HG02763 (cell line): ENCODE measurements at regions not wholly inside any gene's neighbourhood (a gene's known extent, or its start where the extent isn't known, plus 50 kb on each side); places are given as distances from the start of the nearest gene placed in this dataset.

Experiments used
- ATAC-seq: cut with Tn5 transposase; IDR thresholded peaks from one replicate; pipeline ENCODE4 v1.9.1; 2021; ENCODE audit warnings: mild to moderate bottlenecking, moderate library complexity; ENCODE audit not compliant: unreplicated experiment

DNA sequence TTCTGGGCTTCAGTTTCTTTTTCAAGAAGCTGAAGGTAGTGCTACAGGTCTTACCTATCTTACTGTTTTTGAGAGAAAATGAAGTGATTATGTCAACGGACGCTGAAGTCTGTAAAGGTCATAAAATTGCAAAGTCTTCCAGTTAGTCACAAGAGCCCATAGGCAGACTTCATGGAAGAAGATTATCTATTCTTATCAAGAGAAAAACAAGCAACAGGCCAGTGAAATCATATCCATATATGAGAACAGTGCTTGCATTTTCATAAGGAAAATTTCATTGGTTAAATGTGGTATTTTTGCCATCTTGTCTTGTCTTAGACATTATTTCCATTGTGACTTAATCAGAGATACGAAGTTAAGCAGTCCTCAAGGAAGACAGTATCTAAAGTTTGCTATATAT lies 412.7 kb upstream of the SEL1L start:
- no peak for ATAC-seq

DNA sequence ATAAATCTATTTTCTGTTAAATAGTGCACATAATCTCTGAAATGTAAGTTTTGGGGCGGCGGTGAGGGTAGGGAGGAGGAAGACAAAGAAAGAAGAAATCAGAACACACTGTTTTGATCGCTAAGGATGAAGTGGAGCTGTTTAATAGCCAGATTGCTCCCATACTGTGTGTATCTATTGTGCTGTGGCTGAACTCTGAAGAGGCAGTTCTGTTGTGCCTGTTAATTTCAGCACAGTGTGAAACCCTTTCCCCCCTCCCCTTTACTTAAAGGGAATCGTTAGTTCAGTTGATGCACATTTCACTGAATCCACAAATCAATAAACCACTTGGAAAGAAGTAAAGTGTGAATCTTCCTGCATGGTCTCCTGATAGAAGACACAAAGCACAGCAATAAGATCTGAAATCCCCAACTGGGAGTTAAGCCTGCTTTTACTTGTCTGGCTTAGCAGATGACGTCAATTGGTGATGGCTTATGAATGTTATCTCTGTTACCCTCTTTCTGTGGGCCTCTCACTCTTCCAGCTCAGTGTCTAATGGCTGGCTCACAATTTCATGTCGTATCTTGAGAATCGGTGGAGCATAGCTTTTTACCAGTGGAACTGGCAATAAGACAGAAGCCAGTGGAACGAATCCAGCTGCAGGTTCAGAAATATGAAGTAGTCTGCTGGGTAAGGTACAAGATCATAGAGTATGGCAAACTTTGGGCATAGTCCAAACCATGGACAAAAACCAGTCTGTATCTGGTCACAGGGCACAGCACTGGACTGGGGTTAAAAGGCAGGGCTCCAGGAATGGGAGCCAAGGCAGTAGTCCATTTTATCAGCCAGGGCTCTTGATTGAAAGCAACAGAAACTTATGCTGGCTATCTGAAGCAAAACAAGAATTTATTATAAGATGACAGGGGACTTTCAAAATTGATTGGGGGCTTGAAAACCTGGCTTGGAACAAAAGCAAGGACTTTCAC lies 413.5 kb upstream of the SEL1L start:
- ATAC-seq, result no peak

DNA sequence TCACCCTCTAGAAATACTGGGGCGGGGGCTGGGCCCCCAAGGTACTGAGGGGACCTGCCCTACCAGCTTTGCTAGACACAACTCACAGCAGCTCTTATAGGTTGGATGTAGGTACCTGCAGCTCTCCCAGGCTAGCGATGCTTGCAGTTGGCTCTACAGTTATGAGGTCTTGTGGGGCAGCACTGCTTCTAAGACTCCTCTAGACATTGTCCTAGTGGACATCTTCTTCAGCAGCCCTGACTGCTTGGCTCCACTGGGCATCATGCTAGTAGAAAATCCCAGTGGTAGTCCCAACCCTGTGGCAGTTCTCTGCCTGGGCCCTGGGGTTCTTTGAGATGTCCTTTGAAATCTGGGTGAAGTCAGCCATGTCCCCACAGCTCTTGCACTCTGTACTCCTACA lies 419.3 kb upstream of the SEL1L start:
- ATAC-seq, result no peak

DNA sequence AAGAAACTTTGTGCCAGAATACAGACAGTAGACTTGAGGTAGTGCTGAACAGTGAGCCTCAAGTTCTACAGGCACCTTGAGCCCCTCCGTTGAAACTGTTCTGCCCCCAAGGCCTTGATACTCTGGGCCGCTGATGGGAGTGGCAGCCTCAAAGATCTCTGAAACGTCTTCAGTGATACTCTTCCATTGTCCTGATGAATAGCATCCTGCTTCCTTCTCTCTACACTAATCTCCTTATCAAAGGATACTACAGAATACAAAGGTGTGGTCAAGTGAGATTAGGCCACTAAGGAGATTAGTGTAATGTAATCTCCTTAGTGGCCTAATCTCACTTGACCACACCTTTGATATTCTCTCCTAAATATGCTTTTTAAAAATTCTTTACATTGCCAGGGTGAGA lies 419.8 kb upstream of the SEL1L start:
- no peak for ATAC-seq

DNA sequence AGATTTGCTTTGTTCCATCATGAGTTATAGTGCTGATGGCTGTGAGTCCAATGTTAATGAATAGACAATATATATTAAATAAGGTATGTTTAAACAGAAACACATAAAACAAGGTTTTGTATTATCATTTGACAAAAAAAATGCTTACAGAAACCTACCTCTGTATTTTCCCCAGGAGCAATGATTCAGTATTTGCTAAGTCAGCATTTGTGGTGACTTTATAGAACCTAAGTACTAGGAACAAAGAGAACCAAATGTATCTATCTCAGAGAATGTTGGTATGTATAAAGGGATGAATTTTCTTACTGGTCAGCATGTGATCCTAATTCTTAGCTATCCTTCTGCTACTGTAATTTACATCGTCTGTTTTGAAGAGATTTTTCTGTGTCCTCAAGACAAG lies 421.5 kb upstream of the SEL1L start:
- no peak for ATAC-seq

DNA sequence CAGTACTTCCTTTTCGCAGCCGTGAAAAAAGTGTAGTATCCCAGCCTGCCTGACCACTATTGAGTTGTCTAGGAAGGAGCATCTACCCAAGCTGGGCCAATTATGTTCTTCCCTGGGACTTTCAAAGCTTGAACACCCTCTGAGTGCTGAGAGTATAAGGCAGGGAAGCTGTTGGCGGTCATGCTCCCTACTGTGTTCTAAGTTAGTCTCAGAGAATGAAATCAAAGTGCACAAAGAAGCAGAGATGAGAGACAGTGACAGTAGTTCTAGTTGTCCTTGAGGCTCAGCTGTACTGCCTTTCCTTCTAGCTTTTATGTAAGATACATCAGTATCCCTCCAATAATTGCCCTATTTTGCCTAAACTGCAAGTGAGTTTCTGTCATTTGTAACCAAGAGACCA lies 427.1 kb upstream of the SEL1L start:
- ATAC-seq, result no peak

DNA sequence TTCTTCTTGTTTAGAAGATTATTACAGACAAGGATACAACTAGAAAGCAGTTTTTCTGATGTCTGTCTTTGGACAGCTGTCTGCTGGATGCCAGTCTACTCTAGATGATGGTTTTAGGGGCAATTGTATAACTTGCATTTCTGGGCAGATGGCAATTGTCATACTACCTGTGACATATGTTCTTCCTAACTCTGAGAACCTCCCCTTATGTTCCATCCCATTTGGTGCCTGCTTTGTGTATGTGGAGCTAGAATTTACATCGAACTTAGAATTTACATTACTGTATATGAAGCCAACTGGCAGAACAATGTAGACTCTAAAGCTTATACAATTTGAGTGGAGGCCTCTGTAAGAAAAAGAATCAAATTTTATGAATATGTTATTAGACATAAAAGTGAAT lies 430.2 kb upstream of the SEL1L start:
- ATAC-seq, result no peak

DNA sequence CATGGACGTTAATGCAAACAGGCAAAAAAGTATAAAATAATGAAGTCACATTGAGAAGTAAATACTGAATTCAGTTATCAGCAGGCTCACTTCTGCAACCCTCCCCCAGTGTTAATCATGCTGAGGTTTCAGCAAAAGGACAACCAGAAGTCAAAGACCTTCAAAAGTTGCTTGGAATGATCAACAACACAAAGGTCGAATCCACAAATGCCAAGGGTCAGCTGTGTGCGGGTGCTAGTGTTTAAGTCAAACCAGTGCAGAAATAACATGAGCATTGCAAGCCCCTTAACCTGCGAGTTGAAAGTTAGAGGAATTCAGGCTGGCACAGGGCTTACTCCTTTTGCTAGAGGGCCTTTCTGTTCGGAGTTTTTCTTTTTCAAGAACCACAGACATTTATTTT lies 436.7 kb upstream of the SEL1L start:
- ATAC-seq, result no peak

DNA sequence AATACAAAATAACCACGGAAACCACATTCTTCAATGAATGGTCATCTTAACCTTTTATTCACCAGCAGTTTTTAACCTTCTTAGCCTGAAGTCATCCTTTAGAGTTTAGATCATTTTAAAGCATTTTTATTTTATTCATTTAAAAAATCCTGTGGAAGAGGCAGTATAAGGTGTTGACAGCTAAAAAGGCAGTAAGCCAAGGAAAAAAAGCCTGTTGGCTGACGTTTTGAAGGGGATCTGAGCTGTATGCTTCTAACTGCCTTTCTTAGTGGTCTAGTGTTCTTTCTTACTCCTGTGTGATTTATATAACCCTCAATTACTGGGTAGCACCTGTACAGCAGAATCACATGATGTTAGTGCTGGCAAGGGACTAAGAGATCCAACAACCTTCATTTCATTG lies 438.3 kb upstream of the SEL1L start:
- no peak for ATAC-seq

DNA sequence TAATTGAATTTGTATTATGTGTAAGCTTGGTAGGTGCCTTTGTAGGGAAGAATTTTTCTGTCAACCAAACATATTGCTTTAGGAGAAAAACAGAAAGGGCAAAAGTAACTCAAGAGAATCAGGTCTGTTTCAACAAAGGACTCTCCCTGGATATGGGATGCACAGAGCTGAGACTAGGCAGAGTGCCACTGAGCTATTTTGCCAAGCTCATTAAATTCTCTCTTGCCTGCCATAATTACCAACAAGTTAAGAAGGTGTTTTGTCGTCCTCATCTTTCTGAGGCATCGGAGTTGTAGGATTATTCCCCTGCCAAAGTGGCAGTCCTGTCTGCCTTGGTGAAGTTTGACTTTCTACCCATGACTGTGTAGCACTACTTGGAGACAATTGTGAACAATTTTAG lies 438.9 kb upstream of the SEL1L start:
- ATAC-seq, result no peak

DNA sequence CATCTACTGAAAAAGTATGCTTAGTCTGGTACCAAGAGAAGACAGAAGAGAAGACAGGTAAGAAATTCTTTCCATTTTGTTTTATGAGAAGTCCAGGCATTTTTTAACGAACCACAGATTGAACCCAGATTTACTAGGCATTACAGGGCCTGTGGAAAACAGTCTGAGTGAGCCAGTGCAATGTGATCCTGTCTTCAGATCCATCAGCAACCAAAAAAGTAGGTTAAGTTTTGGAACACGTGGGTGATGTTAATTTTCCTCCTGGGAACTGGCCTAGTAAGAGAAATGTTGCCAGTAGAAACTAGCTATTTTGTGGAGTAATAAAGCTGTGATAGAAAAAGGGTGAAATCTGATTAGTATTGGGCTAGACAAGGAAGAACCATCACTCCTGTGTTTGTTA lies 440.9 kb upstream of the SEL1L start:
- ATAC-seq, result no peak

DNA sequence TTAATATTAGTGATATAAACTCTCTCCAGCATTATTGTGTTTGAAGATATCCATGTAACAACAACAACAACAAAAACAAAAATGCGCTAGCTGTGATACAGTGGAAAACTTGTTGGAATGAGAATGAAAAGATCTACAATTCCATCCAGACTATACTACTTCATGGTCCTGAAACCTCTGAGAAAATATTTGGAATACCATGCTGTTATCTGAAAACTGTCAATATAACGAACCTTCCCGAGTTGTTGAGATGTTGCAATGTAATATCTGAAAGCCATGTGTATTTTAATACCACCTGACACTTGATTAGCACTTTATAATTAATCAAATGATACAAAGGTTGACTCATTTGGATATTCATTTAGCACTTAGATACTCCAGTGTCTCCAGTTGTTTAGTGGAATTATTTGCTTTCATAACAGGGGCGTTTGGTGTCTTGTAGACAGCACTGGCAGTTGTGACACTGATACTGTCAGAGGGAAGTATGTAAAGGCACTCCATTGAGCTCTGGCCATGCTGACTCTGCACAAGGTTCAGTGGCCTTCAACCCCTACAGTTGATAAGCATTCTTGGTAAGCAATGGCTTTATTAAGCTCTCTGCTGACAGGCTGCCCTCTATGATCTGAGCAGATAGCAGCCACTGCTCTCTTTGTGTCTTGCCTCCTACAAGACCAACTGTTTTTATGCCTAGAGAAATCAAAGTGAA lies 447.1 kb upstream of the SEL1L start:
- no peak for ATAC-seq

DNA sequence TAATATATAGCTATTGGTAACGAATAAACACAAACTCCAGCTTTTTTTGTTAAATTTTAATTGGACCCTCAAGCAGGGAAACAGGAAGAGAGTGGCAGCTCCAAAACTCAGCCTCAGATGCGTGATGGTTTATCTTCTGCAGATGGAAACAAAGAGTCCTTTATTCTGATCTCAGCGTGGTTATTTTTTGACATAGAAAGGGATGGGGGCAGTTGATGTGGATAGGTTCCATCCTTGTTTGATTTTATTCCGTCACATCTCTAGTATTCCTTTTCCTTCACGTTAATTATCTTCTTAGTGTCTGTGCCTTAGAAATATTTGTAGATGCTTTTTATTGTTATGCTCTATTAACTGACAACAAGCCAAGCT lies 447.6 kb upstream of the SEL1L start:
- no peak for ATAC-seq

DNA sequence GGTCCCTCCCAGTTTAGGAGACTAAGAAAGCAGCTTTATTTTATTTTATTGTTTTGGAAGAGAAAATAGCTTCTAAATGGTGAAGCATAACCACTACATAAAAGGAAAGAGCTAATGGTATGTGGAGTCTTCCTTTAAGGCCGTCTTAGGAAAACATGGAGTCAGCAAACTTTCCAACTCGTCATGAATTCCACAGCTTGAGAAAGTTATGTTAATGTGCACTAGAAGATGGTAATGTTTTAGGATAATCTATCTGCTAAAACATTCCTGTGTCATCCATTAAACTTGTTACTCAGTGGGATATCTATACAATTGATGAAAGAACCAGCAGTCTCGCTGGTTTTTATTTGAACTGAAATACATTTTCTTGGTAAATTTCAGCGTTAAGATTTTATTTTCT lies 448.4 kb upstream of the SEL1L start:
- no peak for ATAC-seq

DNA sequence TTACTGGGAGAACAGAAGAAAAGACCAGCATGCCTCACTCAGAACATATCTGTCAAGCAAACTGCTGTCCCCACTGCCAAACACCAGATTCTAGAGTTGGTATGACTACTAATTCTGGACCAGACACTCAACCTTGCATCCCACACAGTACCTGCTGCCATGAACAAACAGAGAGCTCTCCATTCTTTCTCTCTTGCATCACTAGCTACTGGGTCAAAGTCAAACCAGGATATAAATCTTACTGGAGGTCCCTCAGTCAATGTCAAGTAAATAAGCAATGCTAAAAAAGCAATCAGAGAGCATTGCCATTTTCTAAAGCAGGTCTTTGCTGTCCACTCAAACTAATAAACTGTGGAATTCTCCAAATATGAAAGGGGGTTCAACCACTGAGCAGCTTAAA lies 452.4 kb upstream of the SEL1L start:
- ATAC-seq, result no peak

DNA sequence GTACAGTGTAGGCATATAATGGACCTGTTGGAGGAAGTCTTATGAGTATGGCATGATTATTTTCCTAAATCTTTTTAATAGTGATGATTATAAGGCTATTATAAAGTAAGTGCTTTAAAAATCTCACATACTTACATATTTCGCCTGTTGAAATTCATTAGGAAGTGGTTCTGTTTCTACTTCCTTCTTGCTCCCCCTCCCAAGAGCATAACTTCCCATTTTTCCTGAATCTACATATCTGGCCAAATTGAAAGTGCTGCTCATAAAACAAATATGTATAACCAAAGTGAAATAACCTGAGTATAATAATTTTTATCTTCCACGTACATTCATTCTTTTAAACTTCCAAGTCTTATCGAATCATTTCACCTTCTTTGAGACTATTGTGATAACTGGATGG lies 455.6 kb upstream of the SEL1L start:
- ATAC-seq, result no peak

DNA sequence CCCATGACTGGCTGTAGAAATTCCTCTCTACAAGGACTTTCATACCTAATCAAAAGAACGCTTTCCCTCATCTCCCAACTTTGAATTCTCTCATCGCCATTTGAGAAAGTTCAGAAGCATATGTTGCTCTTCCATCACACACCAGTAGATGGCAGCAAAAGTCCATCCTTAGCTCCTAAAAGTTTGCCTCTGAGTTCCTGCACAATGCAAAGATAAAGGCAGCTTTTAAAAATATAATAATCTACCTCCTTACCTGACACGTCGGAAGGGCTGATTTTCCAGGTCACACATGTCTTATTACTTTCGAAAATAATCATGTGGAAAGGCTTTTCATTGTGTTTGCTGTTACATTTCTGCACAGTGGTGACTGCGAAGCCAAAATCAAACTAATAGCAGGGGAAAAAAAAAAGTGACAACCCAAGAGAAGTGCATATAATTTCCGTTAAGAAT lies 456.7 kb upstream of the SEL1L start:
- peak; percentile 61 for ATAC-seq

DNA sequence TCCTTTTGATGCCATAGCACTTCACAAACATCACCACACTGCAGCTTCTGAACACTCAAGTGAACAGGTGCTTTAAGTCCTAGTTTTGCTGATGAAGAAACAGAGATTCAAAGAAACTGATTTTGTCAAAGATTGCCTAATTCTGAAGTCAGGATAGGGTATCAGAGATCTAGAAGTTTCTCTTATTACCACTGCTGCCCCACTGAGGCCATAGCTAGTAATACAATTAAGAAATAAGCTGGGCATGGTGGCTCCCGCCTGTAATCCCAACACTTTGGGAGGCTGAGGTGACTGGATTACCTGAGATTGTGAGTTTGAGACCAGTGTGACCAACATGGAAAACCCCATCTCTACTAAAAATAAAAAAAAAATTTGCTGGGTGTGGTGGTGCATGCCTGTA lies 458.3 kb upstream of the SEL1L start:
- ATAC-seq, result no peak

DNA sequence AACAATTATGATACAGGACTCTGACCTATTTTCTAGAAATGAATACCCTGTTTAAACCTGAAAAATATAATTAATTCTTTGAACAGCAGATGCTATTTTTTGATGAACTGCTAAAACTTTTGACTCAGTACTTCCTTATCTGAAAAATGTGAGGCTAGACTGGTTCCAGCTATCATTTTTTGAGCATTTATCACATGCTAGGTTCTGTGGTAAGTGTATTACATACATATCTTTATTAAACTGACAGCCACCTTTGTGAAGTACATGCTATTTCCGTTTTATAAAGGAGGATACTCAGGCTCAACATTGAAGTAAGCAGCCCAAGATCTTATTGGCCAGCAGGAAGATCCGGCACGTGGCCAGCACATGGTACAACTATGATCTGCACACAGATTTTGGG lies 459.8 kb upstream of the SEL1L start:
- ATAC-seq, result no peak

DNA sequence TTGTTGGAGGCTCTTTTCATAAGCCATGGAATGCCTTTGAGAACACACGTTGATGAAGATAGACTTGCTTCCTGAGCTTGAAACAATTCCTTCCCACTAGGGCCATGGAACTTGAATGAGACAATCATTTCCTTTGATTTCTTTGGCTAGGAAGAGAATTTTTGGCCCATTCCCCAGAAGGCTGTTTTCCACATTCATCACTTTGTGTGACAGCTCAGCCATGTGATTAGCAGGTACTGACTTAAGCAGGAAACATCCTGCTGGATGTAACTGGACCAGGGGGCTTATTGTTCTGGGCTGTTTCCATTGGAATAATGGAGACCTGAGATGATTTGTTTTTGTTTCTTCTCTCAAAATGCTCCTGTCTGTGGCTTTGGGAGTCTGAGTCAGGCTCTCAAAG lies 469.8 kb upstream of the SEL1L start:
- no peak for ATAC-seq

DNA sequence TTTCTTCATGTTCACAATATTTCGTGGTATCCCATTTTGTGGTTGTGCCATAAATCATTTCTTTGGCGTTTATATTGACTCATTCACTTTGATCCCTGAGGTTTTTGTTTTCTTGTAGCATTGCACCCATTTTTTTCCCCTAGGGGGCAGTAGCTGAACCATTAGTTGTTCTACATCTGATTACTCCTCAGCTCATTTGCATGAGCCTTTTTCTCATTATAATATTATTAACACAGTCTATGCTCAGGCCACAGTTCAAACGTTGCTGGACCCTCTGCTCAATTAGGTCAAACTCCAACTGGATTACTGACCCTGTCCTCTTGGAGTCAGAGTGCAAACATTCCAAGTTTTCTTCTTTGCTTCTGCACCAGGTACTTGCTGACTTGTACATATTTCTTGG lies 475.4 kb upstream of the SEL1L start:
- no peak for ATAC-seq

DNA sequence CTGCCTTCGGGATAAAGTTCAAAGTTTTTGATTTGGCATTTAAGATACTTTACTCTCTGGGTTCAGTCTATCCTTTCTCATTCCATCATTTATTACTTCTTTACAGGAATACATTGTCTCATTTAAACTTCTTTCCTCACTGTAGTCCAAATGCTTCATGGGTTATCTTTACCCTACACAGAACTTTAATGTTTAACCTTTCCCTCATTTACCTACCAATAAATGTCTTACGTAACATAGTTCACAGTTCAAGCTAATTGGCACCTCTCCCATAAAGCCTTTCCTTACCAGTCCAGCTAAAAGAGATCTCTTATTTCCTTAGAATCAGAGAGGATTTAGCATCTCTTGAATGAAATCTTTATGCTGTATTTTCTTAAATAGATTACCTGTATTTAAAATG lies 476.3 kb upstream of the SEL1L start:
- no peak for ATAC-seq
